IMR-90 (cell line): ENCODE measurements at regions not wholly inside any gene's neighbourhood (a gene's known extent, or its start where the extent isn't known, plus 50 kb on each side); places are given as distances from the start of the nearest gene placed in this dataset.

Experiments
- CTCF ChIP-seq: conservative IDR thresholded peaks from 2 replicates; pipeline ENCODE4 v1.5.1; 2012; ENCODE audit warnings: mild to moderate bottlenecking, low read depth, low read length, improper control_type of control experiment
- RAD21 ChIP-seq: IDR thresholded peaks from 2 replicates; pipeline ENCODE4 v1.6.1; 2012; ENCODE audit warnings: low read length, improper control_type of control experiment
- RCOR1 ChIP-seq: IDR thresholded peaks from 2 replicates; pipeline ENCODE4 v1.6.1; 2012; ENCODE audit warnings: mild to moderate bottlenecking, low read length, improper control_type of control experiment; ENCODE audit not compliant: insufficient replicate concordance

- TF ChIP-seq CTCF (no peak), RAD21 (no peak), RCOR1 (no peak)
Observed at GRCh38 chr7:84425702-84426259, 231.2 kb upstream of the SEMA3A start.
